Smooth muscle cell (in vitro differentiated cells): ENCODE measurements at regions not wholly inside any gene's neighbourhood (a gene's known extent, or its start where the extent isn't known, plus 50 kb on each side); places are given as distances from the start of the nearest gene placed in this dataset.

Experiments
- DNase-seq: peaks from one replicate; lab custom pipeline; 2025; ENCODE audit not compliant: unreplicated experiment; lab: John Stamatoyannopoulos, UW
- H2AFZ ChIP-seq: fragments of 200-600 bp; sonication (generic); 2 replicates; pipeline ENCODE4 v1.6.0; 2016; ENCODE audit warnings: antibody characterized with exemption, low read depth, mild to moderate bottlenecking
- H3F3A ChIP-seq: fragments of 200-600 bp; sonication (generic); 2 replicates; pipeline ENCODE4 v1.6.0; 2017; ENCODE audit warnings: antibody characterized with exemption, low read depth
- H3K27ac ChIP-seq: fragments of 200-600 bp; sonication (generic); 2 replicates; pipeline ENCODE4 v1.5.1; 2016; ENCODE audit warnings: low read depth, mild to moderate bottlenecking
- H3K27me3 ChIP-seq: fragments of 200-600 bp; sonication (generic); 2 replicates; pipeline ENCODE4 v1.6.1; 2016; ENCODE audit warnings: low read depth, mild to moderate bottlenecking
- H3K36me3 ChIP-seq: fragments of 200-600 bp; sonication (generic); 2 replicates; pipeline ENCODE4 v1.5.1; 2016; ENCODE audit warnings: low read depth
- H3K4me1 ChIP-seq: fragments of 200-600 bp; sonication (generic); 2 replicates; pipeline ENCODE4 v1.5.1; 2016; ENCODE audit warnings: low read depth
- H3K4me2 ChIP-seq: fragments of 200-600 bp; sonication (generic); 2 replicates; pipeline ENCODE4 v1.6.0; 2016; ENCODE audit warnings: mild to moderate bottlenecking
- H3K4me3 ChIP-seq: fragments of 200-600 bp; sonication (generic); 2 replicates; pipeline ENCODE4 v1.5.1; 2016; ENCODE audit warnings: mild to moderate bottlenecking
- H3K79me2 ChIP-seq: fragments of 200-600 bp; sonication (generic); 2 replicates; pipeline ENCODE4 v1.6.0; 2016; ENCODE audit warnings: low read depth, mild to moderate bottlenecking
- H3K9ac ChIP-seq: fragments of 200-600 bp; sonication (generic); 2 replicates; pipeline ENCODE4 v1.6.0; 2016; ENCODE audit warnings: low read depth
- H3K9me3 ChIP-seq: fragments of 200-600 bp; sonication (generic); replicated peaks from 2 replicates; pipeline ENCODE4 v1.5.1; 2016; ENCODE audit warnings: low read depth
- H4K20me1 ChIP-seq: fragments of 200-600 bp; sonication (generic); 2 replicates; pipeline ENCODE4 v1.6.0; 2016; ENCODE audit warnings: low read depth
- CTCF ChIP-seq: fragments of 200-600 bp; sonication (generic); IDR thresholded peaks from 2 replicates; pipeline ENCODE4 v1.5.1; 2017; ENCODE audit warnings: borderline replicate concordance, mild to moderate bottlenecking, antibody characterized with exemption; ENCODE audit not compliant: insufficient read depth, poor library complexity, severe bottlenecking
- WGBS: methylation state at CpG from one replicate; pipeline ENCODE4 v1.1.7; 2016; ENCODE audit warnings: low lambda C conversion rate; 5-methylcytosine and 5-hydroxymethylcytosine counted together

- H3K27me3 ChIP-seq, result no peaks in the 10 kb centered on the region
- H3K27ac ChIP-seq, result no peak overlapping the region
- H3K9me3 ChIP-seq, result no peaks in the 10 kb centered on the region
- no peaks in the 10 kb centered on the region for H4K20me1 ChIP-seq
- no peak for TF ChIP-seq CTCF
- WGBS, result 86% methylated on average over 13 of the region's 13 CpGs
- H3K36me3 ChIP-seq, result no peaks in the 10 kb centered on the region
- H3K4me2 ChIP-seq, result peak overlapping the region; percentile 49
- H3K9ac ChIP-seq, result no peak overlapping the region
- peaks cover 3% of the 10 kb centered on the region for H3F3A ChIP-seq
- H3K4me1 ChIP-seq, result peaks cover 19% of the 10 kb centered on the region
- H3K4me3 ChIP-seq, result peak overlapping the region; percentile 15
- H3K79me2 ChIP-seq, result no peaks in the 10 kb centered on the region
- DNase-seq, result no peak
- H2AFZ ChIP-seq, result peak overlapping the region; percentile 66
These were observed 216.0 kb upstream of the NFIA start for GRCh38 chr1:60866226-60866900.

GRCh38 chr1:60865166-60865565, 217.2 kb upstream of the NFIA start:
- Histone ChIP-seq H3K79me2 (no peaks in the 10 kb centered on the region), H4K20me1 (no peaks in the 10 kb centered on the region), H3K4me2 (no peak overlapping the region), H3K27me3 (no peaks in the 10 kb centered on the region), H3K36me3 (no peaks in the 10 kb centered on the region), H3F3A (peaks cover 3% of the 10 kb centered on the region), H3K9ac (no peak overlapping the region), H3K27ac (no peak overlapping the region), H3K4me3 (no peak overlapping the region), H3K9me3 (no peaks in the 10 kb centered on the region), H2AFZ (no peak overlapping the region), H3K4me1 (peaks cover 11% of the 10 kb centered on the region)
- no peak for DNase-seq
- 64% methylated on average over 8 of the region's 8 CpGs for WGBS
- no peak for TF ChIP-seq CTCF

- no peak for TF ChIP-seq CTCF
- peaks cover 10% of the 10 kb centered on the region for H3K4me1 ChIP-seq
- no peaks in the 10 kb centered on the region for H3K9me3 ChIP-seq
- no peak overlapping the region for H2AFZ ChIP-seq
- H3F3A ChIP-seq, result peaks cover 3% of the 10 kb centered on the region
- no peaks in the 10 kb centered on the region for H3K79me2 ChIP-seq
- DNase-seq, result no peak
- no peak overlapping the region for H3K4me3 ChIP-seq
- H3K36me3 ChIP-seq, result no peaks in the 10 kb centered on the region
- no peak overlapping the region for H3K9ac ChIP-seq
- no peaks in the 10 kb centered on the region for H3K27me3 ChIP-seq
- no peaks in the 10 kb centered on the region for H4K20me1 ChIP-seq
- H3K4me2 ChIP-seq, result no peak overlapping the region
- H3K27ac ChIP-seq, result no peak overlapping the region
- 79% methylated on average over 5 of the region's 5 CpGs for WGBS
These were observed 217.6 kb upstream of the NFIA start for GRCh38 chr1:60864722-60865121.

GRCh38 chr1:60863131-60863530, 219.2 kb upstream of the NFIA start:
- Histone ChIP-seq H2AFZ (no peak overlapping the region), H3K4me3 (no peak overlapping the region), H3K27me3 (no peaks in the 10 kb centered on the region), H4K20me1 (no peaks in the 10 kb centered on the region), H3K9ac (no peak overlapping the region), H3K4me1 (peaks cover 10% of the 10 kb centered on the region), H3K79me2 (no peaks in the 10 kb centered on the region), H3F3A (peaks cover 3% of the 10 kb centered on the region), H3K36me3 (no peaks in the 10 kb centered on the region), H3K4me2 (no peak overlapping the region), H3K27ac (no peak overlapping the region), H3K9me3 (no peaks in the 10 kb centered on the region)
- DNase-seq, result no peak
- no peak for TF ChIP-seq CTCF
- 100% methylated on average over 1 of the region's 1 CpG for WGBS
